Ishikawa (cell line): ENCODE measurements at regions not wholly inside any gene's neighbourhood (a gene's known extent, or its start where the extent isn't known, plus 50 kb on each side); places are given as distances from the start of the nearest gene placed in this dataset.

Experiments used
- CEBPB ChIP-seq: IDR thresholded peaks from 2 replicates; pipeline ENCODE4 v1.6.1; 2012
- CREB1 ChIP-seq: IDR thresholded peaks from 2 replicates; pipeline ENCODE4 v1.6.1; 2012; ENCODE audit warnings: low read depth
- EGR1 ChIP-seq: IDR thresholded peaks from 2 replicates; pipeline ENCODE4 v1.6.1; 2012
- EP300 ChIP-seq: IDR thresholded peaks from 2 replicates; pipeline ENCODE4 v1.6.1; 2012; ENCODE audit warnings: borderline replicate concordance
- FOXM1 ChIP-seq: IDR thresholded peaks from 2 replicates; pipeline ENCODE4 v1.6.1; 2012; ENCODE audit warnings: low read depth, borderline replicate concordance
- NFIC ChIP-seq: IDR thresholded peaks from 2 replicates; pipeline ENCODE4 v1.6.1; 2012
- RAD21 ChIP-seq: IDR thresholded peaks from 2 replicates; pipeline ENCODE4 v1.6.1; 2012; ENCODE audit warnings: low read depth
- TAF1 ChIP-seq: IDR thresholded peaks from 2 replicates; pipeline ENCODE4 v1.6.1; 2012; ENCODE audit warnings: low read depth, mild to moderate bottlenecking
- TCF12 ChIP-seq: IDR thresholded peaks from 2 replicates; pipeline ENCODE4 v1.6.1; 2012; ENCODE audit warnings: low read depth
- TEAD4 ChIP-seq: IDR thresholded peaks from 2 replicates; pipeline ENCODE4 v1.6.1; 2012
- YY1 ChIP-seq: IDR thresholded peaks from 2 replicates; pipeline ENCODE4 v1.6.1; 2012; ENCODE audit warnings: low read depth
- ZBTB7A ChIP-seq: IDR thresholded peaks from 2 replicates; pipeline ENCODE4 v1.6.1; 2012; ENCODE audit warnings: low read depth
- TF ChIP-seq, protein P1 (sequence below): IDR thresholded peaks from 2 replicates; pipeline ENCODE4 v1.6.1; 2012
- TF ChIP-seq, protein P2 (sequence below): IDR thresholded peaks from 2 replicates; pipeline ENCODE4 v1.6.1; 2012; ENCODE audit warnings: low read depth, mild to moderate bottlenecking
- TF ChIP-seq, protein P3 (sequence below): IDR thresholded peaks from 2 replicates; pipeline ENCODE4 v1.6.1; 2012

DNA sequence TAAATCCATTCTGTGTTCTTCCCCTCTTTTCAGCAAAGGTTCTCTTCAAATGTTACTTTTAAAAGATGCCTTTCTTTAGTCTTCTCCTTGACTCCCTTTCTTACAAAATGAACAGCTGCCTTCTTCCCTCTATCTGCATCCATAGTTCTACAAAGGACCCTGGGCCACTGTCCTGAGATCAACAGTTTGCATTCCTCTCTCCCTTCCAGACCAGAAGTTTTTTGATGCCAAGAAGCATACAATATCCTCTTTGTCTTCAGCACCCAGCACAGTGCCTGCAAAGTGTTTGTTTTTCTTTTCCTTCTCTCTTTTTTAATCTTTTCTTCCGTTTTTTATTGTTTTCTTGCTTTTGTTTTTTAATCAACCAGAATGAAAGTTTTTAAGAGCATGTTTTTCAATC, 183.5 kb upstream of the SNX19 start:
- TF ChIP-seq RAD21 (no peak), TCF12 (no peak), EGR1 (no peak), TAF1 (no peak), EP300 (no peak), ZBTB7A (no peak), CEBPB (no peak)
- TF ChIP-seq, protein P1, sequence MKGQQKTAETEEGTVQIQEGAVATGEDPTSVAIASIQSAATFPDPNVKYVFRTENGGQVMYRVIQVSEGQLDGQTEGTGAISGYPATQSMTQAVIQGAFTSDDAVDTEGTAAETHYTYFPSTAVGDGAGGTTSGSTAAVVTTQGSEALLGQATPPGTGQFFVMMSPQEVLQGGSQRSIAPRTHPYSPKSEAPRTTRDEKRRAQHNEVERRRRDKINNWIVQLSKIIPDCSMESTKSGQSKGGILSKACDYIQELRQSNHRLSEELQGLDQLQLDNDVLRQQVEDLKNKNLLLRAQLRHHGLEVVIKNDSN = no peak
- TF ChIP-seq, protein P2, sequence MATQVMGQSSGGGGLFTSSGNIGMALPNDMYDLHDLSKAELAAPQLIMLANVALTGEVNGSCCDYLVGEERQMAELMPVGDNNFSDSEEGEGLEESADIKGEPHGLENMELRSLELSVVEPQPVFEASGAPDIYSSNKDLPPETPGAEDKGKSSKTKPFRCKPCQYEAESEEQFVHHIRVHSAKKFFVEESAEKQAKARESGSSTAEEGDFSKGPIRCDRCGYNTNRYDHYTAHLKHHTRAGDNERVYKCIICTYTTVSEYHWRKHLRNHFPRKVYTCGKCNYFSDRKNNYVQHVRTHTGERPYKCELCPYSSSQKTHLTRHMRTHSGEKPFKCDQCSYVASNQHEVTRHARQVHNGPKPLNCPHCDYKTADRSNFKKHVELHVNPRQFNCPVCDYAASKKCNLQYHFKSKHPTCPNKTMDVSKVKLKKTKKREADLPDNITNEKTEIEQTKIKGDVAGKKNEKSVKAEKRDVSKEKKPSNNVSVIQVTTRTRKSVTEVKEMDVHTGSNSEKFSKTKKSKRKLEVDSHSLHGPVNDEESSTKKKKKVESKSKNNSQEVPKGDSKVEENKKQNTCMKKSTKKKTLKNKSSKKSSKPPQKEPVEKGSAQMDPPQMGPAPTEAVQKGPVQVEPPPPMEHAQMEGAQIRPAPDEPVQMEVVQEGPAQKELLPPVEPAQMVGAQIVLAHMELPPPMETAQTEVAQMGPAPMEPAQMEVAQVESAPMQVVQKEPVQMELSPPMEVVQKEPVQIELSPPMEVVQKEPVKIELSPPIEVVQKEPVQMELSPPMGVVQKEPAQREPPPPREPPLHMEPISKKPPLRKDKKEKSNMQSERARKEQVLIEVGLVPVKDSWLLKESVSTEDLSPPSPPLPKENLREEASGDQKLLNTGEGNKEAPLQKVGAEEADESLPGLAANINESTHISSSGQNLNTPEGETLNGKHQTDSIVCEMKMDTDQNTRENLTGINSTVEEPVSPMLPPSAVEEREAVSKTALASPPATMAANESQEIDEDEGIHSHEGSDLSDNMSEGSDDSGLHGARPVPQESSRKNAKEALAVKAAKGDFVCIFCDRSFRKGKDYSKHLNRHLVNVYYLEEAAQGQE = no peak
- TF ChIP-seq, protein P3, sequence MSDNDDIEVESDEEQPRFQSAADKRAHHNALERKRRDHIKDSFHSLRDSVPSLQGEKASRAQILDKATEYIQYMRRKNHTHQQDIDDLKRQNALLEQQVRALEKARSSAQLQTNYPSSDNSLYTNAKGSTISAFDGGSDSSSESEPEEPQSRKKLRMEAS = no peak

DNA sequence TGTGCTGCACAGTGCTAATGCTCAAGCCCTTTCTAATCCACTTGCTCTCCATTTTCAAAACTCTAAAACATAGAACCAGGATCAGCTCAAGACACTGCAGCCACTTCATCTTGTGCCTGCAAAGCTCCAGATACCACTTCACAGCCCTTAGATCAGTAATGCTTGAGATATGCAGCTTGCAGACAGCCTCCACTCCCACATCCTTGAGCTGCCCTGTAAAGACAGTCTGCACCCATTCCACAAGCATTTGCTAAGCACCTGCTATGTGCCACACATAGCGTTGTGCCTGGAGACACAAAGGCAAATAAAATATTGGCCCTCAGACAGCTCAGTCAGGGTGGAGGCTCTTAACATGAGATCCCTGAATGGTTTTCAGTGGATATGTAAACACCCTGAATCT, 192.5 kb upstream of the SNX19 start:
- TF ChIP-seq YY1 (no peak), RAD21 (no peak), TEAD4 (no peak), TAF1 (no peak), CREB1 (no peak), FOXM1 (no peak)
- TF ChIP-seq, protein P1 = no peak

DNA sequence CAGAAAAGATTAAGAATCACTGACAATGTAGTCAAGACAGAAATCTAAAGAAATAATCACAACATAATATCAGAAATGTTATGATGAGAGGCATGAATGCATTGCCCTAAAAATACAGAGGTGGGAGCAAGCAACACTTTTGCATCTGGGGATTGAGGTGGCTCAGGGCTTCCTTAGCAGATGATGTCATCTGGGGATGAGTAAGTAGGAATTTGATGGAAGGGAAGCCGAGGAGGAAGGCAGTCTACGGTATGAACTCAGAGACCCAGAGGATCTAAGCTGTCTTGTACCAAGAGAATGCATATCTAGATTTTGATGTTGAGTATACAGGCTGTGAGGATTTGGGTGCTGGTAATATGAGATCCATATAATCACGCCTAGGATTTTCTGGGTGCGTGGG, 193.0 kb upstream of the SNX19 start:
- no peak for TF ChIP-seq RAD21
- no peak for TF ChIP-seq EP300
- TF ChIP-seq CREB1 = no peak
- TF ChIP-seq, protein P3 = no peak
- TF ChIP-seq EGR1 = no peak
- TF ChIP-seq CEBPB = no peak
- TF ChIP-seq, protein P1 = no peak
- TF ChIP-seq, protein P2 = no peak
- TF ChIP-seq TEAD4 = no peak

DNA sequence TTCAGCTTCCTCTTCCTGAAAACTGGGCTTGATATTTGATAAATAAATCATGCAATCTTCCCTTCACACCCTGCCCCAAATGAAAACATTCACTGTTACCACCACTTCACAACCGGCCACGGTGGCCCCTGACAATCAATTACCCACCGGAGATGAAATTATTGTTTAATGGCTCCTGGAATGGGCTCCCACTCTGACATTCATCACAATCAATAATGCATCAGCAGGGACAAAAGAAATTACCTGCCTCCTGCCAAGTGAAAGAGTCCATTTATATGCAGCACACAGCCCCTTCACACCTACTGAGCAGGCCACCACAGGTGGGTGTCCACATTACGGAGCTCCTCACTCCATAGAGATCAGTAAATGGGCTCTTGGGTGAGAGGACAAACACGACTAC, 193.5 kb upstream of the SNX19 start:
- TF ChIP-seq EGR1 (no peak), TAF1 (no peak), RAD21 (no peak), CEBPB (no peak), NFIC (no peak), TCF12 (no peak), YY1 (no peak), TEAD4 (no peak), FOXM1 (no peak), ZBTB7A (no peak), EP300 (no peak), CREB1 (no peak)
- TF ChIP-seq, protein P3 = no peak
- TF ChIP-seq, protein P2 = no peak
- TF ChIP-seq, protein P1 = no peak
